Fibroblast of mammary gland (primary cell): ENCODE measurements at regions not wholly inside any gene's neighbourhood (a gene's known extent, or its start where the extent isn't known, plus 50 kb on each side); places are given as distances from the start of the nearest gene placed in this dataset.

Source experiments
- DNase-seq: peaks from one replicate; pipeline ENCODE4 v3.0.0-alpha.2; 2010; ENCODE audit warnings: low read depth
- H3K4me3 ChIP-seq: 2 replicates; pipeline ENCODE4 v1.5.1; 2011; ENCODE audit warnings: low read depth, mild to moderate bottlenecking, low read length, moderate library complexity; ENCODE audit not compliant: control insufficient read depth
- TF ChIP-seq, protein P1 (sequence below): conservative IDR thresholded peaks from 2 replicates; pipeline ENCODE4 v1.5.1; 2011; ENCODE audit warnings: low read depth, low read length, inconsistent platforms; ENCODE audit not compliant: control insufficient read depth, insufficient read depth

DNA sequence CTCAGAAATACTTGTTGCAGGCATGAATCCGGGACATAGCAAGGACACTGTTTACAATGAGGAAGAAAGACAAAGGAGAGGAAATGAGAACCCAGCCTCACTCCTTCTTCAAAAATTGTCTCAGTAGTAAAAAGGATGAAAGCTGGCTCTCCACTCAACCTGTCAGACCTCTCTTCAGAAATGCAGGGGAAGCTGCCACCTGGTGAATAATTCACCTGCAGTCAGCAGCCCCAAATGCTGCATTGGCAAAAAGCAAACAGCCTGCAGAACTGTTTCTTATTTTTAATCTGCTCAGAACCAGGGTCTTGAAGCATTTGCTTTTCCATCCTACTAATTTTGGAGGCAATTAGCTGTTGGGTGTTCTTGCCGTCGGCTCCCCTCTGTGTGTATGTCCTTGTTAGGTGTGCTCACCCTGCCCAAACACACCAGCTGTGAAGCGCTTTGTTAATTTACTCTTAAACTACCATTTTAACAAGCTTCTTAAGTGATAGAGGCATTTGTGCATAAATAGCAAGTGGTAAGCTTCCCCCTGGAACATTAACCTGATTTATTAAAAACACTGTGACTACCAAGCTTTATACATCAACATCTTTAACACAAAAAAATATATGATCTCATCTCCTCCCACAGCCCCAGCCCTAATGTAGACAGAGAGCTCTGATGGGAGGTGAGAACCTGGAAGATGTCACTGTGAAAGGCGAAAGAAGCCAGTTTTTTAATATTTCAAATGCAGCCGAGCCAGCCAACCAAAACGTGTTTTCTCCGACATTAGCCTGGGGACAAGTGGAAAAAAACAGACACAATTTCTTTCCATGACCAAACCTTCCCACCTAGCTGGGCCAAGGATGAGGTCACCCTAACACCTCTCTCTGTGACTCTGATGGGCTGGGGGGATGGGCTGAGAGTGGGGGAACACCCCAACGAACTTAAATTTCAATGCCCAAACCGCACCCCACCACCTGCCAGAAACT lies 451.0 kb upstream of the SULF2 start:
- TF ChIP-seq, protein P1, sequence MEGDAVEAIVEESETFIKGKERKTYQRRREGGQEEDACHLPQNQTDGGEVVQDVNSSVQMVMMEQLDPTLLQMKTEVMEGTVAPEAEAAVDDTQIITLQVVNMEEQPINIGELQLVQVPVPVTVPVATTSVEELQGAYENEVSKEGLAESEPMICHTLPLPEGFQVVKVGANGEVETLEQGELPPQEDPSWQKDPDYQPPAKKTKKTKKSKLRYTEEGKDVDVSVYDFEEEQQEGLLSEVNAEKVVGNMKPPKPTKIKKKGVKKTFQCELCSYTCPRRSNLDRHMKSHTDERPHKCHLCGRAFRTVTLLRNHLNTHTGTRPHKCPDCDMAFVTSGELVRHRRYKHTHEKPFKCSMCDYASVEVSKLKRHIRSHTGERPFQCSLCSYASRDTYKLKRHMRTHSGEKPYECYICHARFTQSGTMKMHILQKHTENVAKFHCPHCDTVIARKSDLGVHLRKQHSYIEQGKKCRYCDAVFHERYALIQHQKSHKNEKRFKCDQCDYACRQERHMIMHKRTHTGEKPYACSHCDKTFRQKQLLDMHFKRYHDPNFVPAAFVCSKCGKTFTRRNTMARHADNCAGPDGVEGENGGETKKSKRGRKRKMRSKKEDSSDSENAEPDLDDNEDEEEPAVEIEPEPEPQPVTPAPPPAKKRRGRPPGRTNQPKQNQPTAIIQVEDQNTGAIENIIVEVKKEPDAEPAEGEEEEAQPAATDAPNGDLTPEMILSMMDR: no peak
- DNase-seq: no peak
- no peak overlapping the region for H3K4me3 ChIP-seq

DNA sequence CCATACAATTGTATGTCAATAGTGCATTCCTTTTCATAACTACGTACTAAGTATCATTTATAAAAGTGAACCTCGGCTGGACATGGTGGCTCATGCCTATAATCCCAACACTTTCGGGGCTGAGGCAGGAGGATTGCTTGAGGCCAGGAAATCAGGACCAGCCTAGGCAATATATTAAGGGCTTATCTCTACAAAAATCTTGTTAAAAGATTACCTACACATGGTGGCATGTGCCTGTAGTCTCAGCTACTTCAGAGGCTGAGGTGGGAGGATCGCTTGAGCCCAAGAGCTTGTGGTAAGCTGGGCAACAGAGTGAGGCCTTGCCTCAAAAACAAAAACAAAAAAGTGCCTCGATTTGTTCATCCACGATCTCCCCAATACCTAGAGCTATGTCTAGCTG lies 449.7 kb upstream of the SULF2 start:
- no peak for DNase-seq
- TF ChIP-seq, protein P1: no peak
- H3K4me3 ChIP-seq: no peak overlapping the region

DNA sequence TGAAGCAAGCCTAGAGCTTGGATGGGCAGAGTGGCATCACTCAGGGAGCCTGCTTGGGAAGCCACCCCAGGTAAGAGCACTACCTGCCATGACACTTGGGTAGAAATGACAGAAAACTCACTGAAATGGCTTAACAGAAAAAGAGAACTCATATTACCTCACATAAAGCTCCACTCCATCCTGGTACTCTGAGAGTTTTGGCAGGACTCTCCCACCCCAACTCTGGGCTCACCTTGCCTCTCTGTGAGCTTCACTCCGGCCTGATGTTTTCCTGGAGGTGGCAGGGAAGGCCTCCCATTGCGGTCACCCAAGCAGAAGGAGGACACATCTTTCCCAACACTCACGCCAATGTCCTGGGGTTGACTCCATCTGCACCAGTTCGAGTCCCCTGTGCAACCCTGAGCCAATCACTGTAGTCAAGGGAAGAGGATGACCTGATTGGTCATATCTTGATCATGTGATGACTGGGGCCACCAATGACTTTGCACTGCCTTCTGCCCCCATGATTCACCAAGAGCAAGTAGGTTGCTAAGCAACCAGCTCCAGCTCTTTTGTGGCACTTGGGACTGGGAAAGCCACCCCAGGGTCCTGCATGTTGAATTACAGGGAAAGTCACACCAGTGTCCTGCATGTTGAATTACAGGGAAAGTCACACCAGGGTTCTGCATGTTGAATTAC lies 446.1 kb upstream of the SULF2 start:
- H3K4me3 ChIP-seq: no peak overlapping the region
- DNase-seq: no peak
- TF ChIP-seq, protein P1: no peak

DNA sequence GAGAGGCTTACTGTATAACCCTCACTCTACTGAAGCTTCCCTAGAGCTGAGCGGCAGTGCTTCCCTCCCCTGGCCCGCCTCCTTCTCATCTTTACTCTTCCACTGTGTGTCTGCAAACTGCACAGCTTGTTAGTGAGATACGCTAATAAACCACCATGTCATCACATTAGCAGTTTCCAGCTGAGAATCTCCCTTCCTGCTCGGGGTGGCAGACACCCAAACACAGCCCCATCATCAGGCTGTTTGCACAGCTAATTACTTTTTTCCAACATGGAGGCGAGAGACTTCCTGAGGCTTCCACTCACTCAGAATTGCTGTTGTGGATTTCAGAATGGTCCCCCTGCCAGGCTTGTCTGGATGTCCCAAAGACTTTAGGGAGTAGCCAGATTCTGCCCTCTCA lies 444.9 kb upstream of the SULF2 start:
- DNase-seq: no peak
- no peak overlapping the region for H3K4me3 ChIP-seq
- TF ChIP-seq, protein P1: no peak

DNA sequence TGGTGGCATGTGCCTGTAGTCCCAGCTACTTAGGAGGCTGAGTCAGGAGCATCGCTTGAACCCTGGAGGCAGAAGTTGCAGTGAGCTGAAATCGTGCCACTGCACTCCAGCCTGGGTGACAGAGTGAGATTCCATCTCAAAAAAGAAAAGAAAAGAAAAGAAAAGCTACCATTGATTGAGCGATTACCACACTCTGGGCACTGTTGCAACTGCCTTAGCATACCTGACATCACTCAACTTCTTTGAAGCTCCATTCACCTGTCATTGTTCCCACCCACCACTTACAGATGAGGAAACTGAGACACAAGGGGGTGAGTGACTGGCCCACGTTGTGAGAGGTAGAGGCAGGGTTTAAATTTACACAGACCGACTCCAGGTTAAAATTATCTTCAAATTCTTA lies 442.1 kb upstream of the SULF2 start:
- no peak for DNase-seq
- TF ChIP-seq, protein P1: no peak
- H3K4me3 ChIP-seq: no peak overlapping the region

DNA sequence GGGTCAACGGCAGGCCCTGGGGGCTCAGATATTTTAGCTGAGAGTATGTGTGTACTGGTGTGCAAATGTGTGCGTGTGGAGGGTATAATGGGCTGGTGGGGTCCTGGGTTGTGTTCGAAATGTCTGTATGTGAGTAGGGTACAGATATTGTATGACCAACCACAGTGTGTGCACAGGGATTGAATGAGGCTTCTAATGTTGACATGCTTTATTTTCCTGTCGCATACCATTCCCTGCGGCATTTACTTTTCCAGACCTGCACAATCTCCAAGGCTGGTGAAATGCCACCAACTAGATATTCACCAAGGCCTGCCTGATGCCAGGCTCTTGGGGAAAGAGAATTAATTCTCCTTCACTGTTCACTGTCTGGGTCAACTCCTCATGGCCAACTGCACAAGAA lies 441.4 kb upstream of the SULF2 start:
- no peak for DNase-seq
- H3K4me3 ChIP-seq: no peak overlapping the region
- TF ChIP-seq, protein P1: no peak
